ENCODE measurements at regions not wholly inside any gene's neighbourhood (a gene's known extent, or its start where the extent isn't known, plus 50 kb on each side); places are given as distances from the start of the nearest gene placed in this dataset.
"Not testable (repeated sequence)": the region's sequence is repeated elsewhere in the genome, so short reads cannot be mapped to it uniquely, and the experiment has no call there.

DNA sequence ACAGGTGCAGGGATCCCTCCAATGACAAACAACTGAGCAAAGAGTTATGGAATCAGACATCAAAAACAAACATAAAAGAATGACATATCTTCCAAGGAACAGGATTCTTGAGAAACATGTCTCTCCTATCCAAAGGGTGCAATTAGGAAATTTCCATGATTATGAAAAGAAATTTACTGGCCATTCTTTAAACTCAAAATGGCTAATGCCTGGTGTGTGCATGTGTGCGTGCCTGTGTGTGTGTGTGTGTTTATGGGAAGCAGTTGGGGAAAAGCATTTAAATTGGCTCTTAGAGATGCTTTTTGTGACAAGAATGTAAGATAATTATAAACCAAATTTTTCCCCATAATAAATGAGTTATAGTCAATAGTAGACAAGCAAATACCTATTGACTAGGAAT is 320.5 kb upstream of the THBS1 start:
- Histone ChIP-seq H3K9me3 (no peaks in the 10 kb centered on the region), H3K36me3 (ENCODE audit: control insufficient read depth, insufficient read depth, low read length) (no peaks in the 10 kb centered on the region), H3K27me3 (replicated peaks; ENCODE audit: control insufficient read depth, insufficient read depth, low read length) (no peaks in the 10 kb centered on the region), H3K4me1 (0 out of 2 replicates have a peak, but pooled peaks cover 5% of the 10 kb centered on the region), H3K4me3 (ENCODE audit: low read depth, low read length) (no peak overlapping the region)
- ChIA-PET POLR2A (no interaction called here), CTCF (no interaction called here)
- no peak overlapping the region for H3K4me3 Mint-ChIP-seq (ENCODE audit: unreplicated experiment)
- no peaks in the 10 kb centered on the region for H3K9me3 Mint-ChIP-seq (ENCODE audit: unreplicated experiment)
- BruUV-seq (replicated peaks): no TSS peak
- DNase-seq: no peak
- no peaks in the 10 kb centered on the region for H3K27me3 Mint-ChIP-seq (ENCODE audit: insufficient read depth, unreplicated experiment)
- intact Hi-C loops (cut with micrococcal nuclease; ENCODE audit: unreplicated experiment): no loop called here
- no peak for TF ChIP-seq CTCF (IDR thresholded peaks at IDR 0.05; ENCODE audit: insufficient read depth in 1 of 2, low read depth in 1 of 2, low read length in 1 of 2, severe bottlenecking in 1 of 2, unreplicated experiment in 1 of 2)
- peaks cover 15% of the 10 kb centered on the region for H3K4me1 Mint-ChIP-seq (ENCODE audit: low read depth, unreplicated experiment)
- H3K36me3 Mint-ChIP-seq (ENCODE audit: insufficient read depth, unreplicated experiment): no peaks in the 10 kb centered on the region
- H3K27ac Mint-ChIP-seq (ENCODE audit: unreplicated experiment): no peak overlapping the region

GRCh38 chr15:39260791-39261190 is 320.1 kb upstream of the THBS1 start:
- H3K27me3 ChIP-seq (replicated peaks; ENCODE audit: control insufficient read depth, insufficient read depth, low read length): no peaks in the 10 kb centered on the region
- POLR2A ChIA-PET: no interaction called here
- no peak overlapping the region for H3K4me3 ChIP-seq (ENCODE audit: low read depth, low read length)
- no TSS peak for BruUV-seq (replicated peaks)
- Mint-ChIP-seq H3K9me3 (ENCODE audit: unreplicated experiment) (no peaks in the 10 kb centered on the region), H3K36me3 (ENCODE audit: insufficient read depth, unreplicated experiment) (no peaks in the 10 kb centered on the region), H3K4me1 (ENCODE audit: low read depth, unreplicated experiment) (peaks cover 15% of the 10 kb centered on the region), H3K4me3 (ENCODE audit: unreplicated experiment) (no peak overlapping the region), H3K27ac (ENCODE audit: unreplicated experiment) (no peak overlapping the region), H3K27me3 (ENCODE audit: insufficient read depth, unreplicated experiment) (no peaks in the 10 kb centered on the region)
- TF ChIP-seq CTCF (IDR thresholded peaks at IDR 0.05; ENCODE audit: insufficient read depth in 1 of 2, low read depth in 1 of 2, low read length in 1 of 2, severe bottlenecking in 1 of 2, unreplicated experiment in 1 of 2): no peak
- no peaks in the 10 kb centered on the region for H3K36me3 ChIP-seq (ENCODE audit: control insufficient read depth, insufficient read depth, low read length)
- intact Hi-C loops (cut with micrococcal nuclease; ENCODE audit: unreplicated experiment): no loop called here
- CTCF ChIA-PET: no interaction called here
- 0 out of 2 replicates have a peak, but pooled peaks cover 5% of the 10 kb centered on the region for H3K4me1 ChIP-seq
- no peaks in the 10 kb centered on the region for H3K9me3 ChIP-seq
- no peak for DNase-seq

GRCh38 chr15:39261397-39262183 is 319.3 kb upstream of the THBS1 start:
- H3K27me3 ChIP-seq (replicated peaks; ENCODE audit: control insufficient read depth, insufficient read depth, low read length); H3K9me3 Mint-ChIP-seq (ENCODE audit: unreplicated experiment); H3K36me3 Mint-ChIP-seq (ENCODE audit: insufficient read depth, unreplicated experiment); H3K4me3 ChIP-seq (ENCODE audit: low read depth, low read length); intact Hi-C loops (cut with micrococcal nuclease; ENCODE audit: unreplicated experiment); DNase-seq; H3K4me3 Mint-ChIP-seq (ENCODE audit: unreplicated experiment); CTCF ChIA-PET; BruUV-seq (replicated peaks); H3K9me3 ChIP-seq; H3K27me3 Mint-ChIP-seq (ENCODE audit: insufficient read depth, unreplicated experiment); POLR2A ChIA-PET; H3K36me3 ChIP-seq (ENCODE audit: control insufficient read depth, insufficient read depth, low read length); H3K27ac Mint-ChIP-seq (ENCODE audit: unreplicated experiment): not testable (repeated sequence)
- H3K4me1 Mint-ChIP-seq (ENCODE audit: low read depth, unreplicated experiment): peaks cover 15% of the 10 kb centered on the region
- peaks cover 11% of the 10 kb centered on the region for H3K4me1 ChIP-seq

DNA sequence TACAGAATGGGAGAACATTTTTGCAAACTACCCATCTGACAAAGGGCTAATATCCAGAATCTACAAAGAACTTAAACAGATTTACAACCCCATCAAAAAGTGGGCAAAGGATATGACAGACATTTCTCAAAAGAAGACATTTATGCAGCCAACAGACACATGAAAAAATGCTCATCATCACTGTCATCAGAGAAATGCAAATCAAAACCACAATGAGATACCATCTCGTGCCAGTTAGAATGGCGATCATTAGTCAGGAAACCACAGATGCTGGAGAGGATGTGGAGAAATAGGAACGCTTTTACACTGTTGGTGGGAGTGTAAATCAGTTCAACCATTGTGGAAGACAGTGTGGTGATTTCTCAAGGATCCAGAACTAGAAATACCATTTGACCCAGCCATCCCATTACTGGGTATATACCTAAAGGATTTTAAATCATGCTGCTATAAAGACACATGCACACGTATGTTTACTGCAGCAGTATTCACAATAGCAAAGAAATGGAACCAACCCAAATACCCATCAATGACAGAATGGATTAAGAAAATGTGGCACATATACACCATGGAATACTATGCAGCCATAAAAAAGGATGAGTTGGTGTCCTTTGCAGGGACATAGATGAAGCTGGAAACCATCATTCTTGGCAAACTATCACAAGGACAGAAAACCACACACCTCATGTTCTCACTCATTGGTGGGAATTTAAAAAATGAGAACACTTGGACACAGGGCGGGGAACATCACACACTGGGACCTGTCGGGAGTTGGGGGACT is 317.7 kb upstream of the THBS1 start:
- H3K4me3 ChIP-seq (ENCODE audit: low read depth, low read length): not testable (repeated sequence)

More for the DNA sequence above, 317.7 kb upstream of the THBS1 start:
- H3K27me3 ChIP-seq (replicated peaks; ENCODE audit: control insufficient read depth, insufficient read depth, low read length); POLR2A ChIA-PET; H3K4me3 Mint-ChIP-seq (ENCODE audit: unreplicated experiment); CTCF ChIA-PET; H3K27me3 Mint-ChIP-seq (ENCODE audit: insufficient read depth, unreplicated experiment); H3K9me3 Mint-ChIP-seq (ENCODE audit: unreplicated experiment); H3K27ac Mint-ChIP-seq (ENCODE audit: unreplicated experiment); H3K36me3 ChIP-seq (ENCODE audit: control insufficient read depth, insufficient read depth, low read length); H3K9me3 ChIP-seq; DNase-seq; intact Hi-C loops (cut with micrococcal nuclease; ENCODE audit: unreplicated experiment); BruUV-seq (replicated peaks); H3K36me3 Mint-ChIP-seq (ENCODE audit: insufficient read depth, unreplicated experiment): not testable (repeated sequence)
- peaks cover 20% of the 10 kb centered on the region for H3K4me1 ChIP-seq
- peaks cover 15% of the 10 kb centered on the region for H3K4me1 Mint-ChIP-seq (ENCODE audit: low read depth, unreplicated experiment)

Measured in Caco-2 (cell line).